Amygdala (tissue), 56 donors: ENCODE measurements at regions not wholly inside any gene's neighbourhood (a gene's known extent, or its start where the extent isn't known, plus 50 kb on each side); places are given as distances from the start of the nearest gene placed in this dataset.

Source experiments
- DNase-seq, 56 donors: peaks; one replicate each; lab custom pipeline; 2025; lab: John Stamatoyannopoulos, UW

GRCh38 chr2:228268301-228268700, 86.8 kb upstream of the SPHKAP start:
- no peak for DNase-seq

GRCh38 chr2:228263156-228263555, 81.7 kb upstream of the SPHKAP start:
- DNase-seq: no peak

DNA sequence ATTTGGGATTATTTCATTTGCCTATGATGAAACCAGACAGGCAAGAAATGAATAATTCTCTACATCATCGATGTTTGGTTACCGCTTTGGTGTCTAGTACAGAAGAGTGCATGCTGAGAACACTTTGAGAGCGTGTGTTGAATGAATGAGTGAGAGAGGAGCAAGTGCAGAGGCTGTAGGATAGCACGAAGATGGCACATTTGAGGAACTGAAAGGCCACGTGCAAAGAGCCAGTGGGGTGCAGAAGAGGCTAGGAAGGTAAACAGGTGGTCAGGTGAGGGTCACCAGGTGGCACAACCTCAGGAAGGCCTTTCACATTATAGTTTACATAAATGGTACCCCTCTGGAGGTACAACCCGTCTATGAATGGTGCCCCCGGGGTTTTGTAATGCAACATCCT, 80.1 kb upstream of the SPHKAP start:
- DNase-seq: no peak

GRCh38 chr2:228257379-228257778, 75.9 kb upstream of the SPHKAP start:
- no peak for DNase-seq

DNA sequence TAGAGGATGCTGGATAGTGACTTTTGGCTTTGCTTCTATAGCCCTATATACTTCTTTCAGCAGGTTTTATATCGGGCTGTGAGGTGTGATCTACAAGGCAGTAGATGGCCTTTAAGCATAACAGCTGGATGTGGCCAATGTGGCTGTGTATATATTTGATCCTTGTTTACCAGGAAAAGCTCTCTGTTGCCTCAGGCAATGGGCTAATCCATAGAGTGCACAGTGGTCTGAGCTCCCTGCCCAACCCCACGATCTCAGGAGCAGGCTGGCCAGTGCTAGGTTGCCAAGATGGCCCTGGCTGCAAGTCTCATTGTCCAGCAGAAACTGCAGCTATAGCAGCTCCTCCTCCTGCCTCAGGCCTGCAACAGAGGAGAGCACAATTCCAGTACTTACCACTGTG, 72.3 kb upstream of the SPHKAP start:
- no peak for DNase-seq

DNA sequence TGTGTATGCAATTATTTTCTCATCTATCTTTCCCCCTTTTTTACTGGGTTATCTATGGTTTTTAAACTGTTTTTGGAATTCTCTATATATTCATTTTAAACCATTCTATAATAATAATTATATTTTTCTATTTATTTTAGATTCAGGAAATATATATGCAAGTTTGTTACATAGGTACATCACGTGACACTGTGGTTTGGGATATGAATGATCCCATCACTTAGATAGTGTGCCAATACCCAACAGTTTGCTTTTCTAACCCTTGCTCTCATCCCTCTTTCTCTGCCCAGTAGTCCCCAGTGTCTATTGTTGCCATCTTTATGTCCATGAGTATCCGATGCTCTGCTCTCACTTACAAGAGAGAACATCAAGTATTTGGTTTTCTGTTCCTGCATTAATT, 65.8 kb upstream of the SPHKAP start:
- DNase-seq: no peak

- DNase-seq: peak in 2 of 56 donors; percentile 0 to 4
Observed at GRCh38 chr2:228245601-228246000, 64.1 kb upstream of the SPHKAP start.

DNA sequence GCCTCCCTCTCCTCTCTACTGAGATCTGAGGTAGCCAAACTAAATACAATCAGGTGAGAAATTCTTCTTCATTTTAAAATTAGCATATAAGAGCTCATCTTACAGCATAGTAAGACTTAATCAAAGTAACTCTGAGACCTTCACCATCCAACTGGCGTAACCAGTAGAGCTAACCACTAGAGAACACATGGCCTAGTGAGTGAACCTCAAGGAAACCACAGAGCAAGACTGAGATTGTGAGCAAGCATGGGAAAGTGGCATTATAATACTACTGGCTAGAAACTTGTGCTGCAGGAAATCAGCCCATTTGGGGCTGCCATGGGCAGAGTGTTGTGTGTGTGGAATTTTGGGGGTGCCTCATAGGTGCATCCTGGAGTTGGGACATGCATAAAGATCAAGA, 61.1 kb upstream of the SPHKAP start:
- no peak for DNase-seq

DNA sequence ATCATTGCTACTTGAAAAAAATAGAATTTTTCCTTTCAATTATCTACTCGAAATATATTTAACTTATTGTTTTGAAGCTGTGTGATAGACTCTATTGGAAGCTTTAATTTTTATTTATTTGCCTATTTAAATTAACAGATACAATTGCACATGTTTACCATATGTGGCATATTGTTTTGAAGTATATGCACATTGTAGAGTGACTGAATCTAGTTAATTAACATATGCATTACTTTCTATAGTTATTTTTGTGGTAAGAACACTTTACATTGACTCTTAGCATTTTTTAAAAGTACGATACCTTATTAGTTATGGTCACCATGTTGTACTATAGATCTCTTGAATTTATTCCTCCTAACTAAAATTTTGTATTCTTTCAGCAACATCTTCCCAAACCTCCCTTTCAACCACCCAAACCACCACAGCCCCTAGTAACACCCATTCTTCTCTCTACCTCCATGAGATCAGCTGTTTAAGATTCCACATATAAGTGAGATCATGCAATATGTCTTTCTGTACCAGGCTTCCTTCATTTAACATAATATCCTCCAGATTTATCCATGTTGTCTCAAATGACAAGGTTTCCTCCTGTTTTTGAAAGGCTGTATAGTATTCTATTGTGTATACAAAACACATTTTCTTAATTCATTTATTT, 58.5 kb upstream of the SPHKAP start:
- no peak for DNase-seq

DNA sequence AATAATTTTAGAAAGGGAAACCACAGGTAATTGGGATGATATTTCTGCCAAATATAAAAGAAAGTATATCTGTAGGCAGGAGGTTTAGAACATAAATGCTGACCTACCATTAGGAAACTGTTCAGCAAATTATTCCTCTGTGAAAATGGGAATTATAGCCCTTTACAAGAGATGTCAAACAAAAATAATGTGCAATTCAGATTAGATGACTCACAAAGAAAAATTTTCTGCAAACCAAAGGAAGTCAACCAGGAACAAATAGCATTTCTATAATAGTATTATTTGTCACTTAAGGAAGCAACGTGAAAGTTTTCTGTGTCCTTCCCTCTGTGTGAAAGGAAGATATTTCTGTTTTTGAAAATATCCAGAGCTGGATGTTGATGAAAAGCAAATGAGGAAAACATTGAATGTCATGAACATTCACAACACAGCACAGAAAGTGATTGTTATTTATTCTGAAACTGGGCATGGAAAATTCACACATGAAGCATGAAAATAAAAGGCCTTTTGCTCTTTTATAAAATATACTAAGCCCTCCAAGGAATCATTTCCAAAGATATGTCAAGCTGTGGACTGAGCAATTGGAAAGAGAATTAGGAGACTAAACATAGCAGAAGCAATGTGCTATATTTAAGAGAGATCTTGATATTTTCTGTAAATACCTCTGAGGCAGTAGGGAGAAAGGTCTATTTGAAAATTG, 57.9 kb upstream of the SPHKAP start:
- DNase-seq: no peak
